Heart left ventricle (tissue), 13 donors: ENCODE measurements at regions not wholly inside any gene's neighbourhood (a gene's known extent, or its start where the extent isn't known, plus 50 kb on each side); places are given as distances from the start of the nearest gene placed in this dataset.

Experiments
- POLR2A ChIP-seq, 2 donors: fragments of 450-650 bp; IDR thresholded peaks; one replicate each; pipeline ENCODE4 v1.6.1; 2017; ENCODE audit warnings: antibody characterized with exemption in 2 of 2, mild to moderate bottlenecking in 2 of 2, moderate library complexity in 2 of 2
- TF ChIP-seq, protein P1 (sequence below), 12 donors: fragments of 200-600 bp; sonication (generic) in 4 of 12; IDR thresholded peaks; one replicate each; pipeline versions ENCODE4 v1.5.0 to v1.8.0; 2018 to 2022; ENCODE audit warnings: antibody characterized with exemption in 12 of 12, mild to moderate bottlenecking in 5 of 12
- donor health status: ischemic (EF 13 %, LVEDD 7.1; RV severe dilation, severe dysfunction).
- donor health status: DM: no; HTN: yes; CAD: no.
- donor health status: DM: no; HTN: no; CAD: no.
- donor health status: ischemic (EF 25% LVEDD 6.9; RV normal size, moderate dysfunction).
- donor health status: ischemic (EF 25% LVEDD 5.7; RV mildly dilated, moderate dysfunction).
- donor health status: ischemic (EF 35%, LVEDD 5.7; RV mildly dilated, moderate dysfunction).
- donor health status: nonischemic (EF 11% LVEDD 7.7; RV severe dilation, severe dysfunction).
- donor health status: DM: yes; HTN: yes; CAD: no.
- donor health status: PGD.
- donor health status: ischemic (EF 29% LVEDD 5.4; RV normal size, mild dysfunction).
- donor health status: nonischemic (EF 23%, LVEDD 6.1; RV moderate dilation, normal function).

DNA sequence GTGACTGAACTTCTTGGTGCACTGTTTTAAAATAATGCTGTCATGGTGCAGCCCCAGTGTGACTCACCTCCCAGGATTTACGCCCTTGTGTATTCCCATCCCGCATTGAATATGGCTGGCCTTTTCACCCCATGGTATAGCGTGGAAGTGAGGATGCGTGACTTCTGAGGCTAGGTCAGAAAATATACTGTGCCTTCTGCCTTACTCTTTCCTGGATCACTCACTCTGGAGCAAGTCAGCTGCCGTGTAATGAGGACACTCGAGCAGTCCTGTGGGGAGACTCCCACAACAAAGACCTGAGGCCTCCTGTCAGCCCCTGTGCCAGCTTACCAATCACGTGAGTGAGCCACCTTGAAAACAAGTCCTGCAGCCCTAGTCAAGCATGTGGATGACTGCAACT, 471.9 kb upstream of the KIRREL3 start:
- TF ChIP-seq, protein P1, sequence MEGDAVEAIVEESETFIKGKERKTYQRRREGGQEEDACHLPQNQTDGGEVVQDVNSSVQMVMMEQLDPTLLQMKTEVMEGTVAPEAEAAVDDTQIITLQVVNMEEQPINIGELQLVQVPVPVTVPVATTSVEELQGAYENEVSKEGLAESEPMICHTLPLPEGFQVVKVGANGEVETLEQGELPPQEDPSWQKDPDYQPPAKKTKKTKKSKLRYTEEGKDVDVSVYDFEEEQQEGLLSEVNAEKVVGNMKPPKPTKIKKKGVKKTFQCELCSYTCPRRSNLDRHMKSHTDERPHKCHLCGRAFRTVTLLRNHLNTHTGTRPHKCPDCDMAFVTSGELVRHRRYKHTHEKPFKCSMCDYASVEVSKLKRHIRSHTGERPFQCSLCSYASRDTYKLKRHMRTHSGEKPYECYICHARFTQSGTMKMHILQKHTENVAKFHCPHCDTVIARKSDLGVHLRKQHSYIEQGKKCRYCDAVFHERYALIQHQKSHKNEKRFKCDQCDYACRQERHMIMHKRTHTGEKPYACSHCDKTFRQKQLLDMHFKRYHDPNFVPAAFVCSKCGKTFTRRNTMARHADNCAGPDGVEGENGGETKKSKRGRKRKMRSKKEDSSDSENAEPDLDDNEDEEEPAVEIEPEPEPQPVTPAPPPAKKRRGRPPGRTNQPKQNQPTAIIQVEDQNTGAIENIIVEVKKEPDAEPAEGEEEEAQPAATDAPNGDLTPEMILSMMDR (IDR thresholded peaks at IDR 0.05): no peak
- no peak for TF ChIP-seq POLR2A (IDR thresholded peaks at IDR 0.05)
